Vagina (tissue), 2 donors: ENCODE measurements at regions not wholly inside any gene's neighbourhood (a gene's known extent, or its start where the extent isn't known, plus 50 kb on each side); places are given as distances from the start of the nearest gene placed in this dataset.

Source experiments
- POLR2AphosphoS5 ChIP-seq, 2 donors: sonication (generic); formaldehyde crosslinking; IDR thresholded peaks; one replicate each; pipeline ENCODE4 v1.9.0; 2017; ENCODE audit warnings: antibody characterized with exemption in 2 of 2, mild to moderate bottlenecking in 2 of 2, low read depth in 1 of 2; ENCODE audit not compliant: insufficient read depth in 1 of 2
- TF ChIP-seq, protein P1 (sequence below), 3 experiments: fragments of 450-650 bp in 2 of 3; fragments of 200-600 bp in 1 of 3; sonication (generic) in 1 of 3; IDR thresholded peaks; one replicate each; pipeline ENCODE4 v1.5.1; 2017 to 2019; ENCODE audit warnings: antibody characterized with exemption in 3 of 3, mild to moderate bottlenecking in 2 of 3, moderate library complexity in 2 of 3

GRCh38 chr5:72723581-72723980 is 92.9 kb upstream of the TNPO1 start:
- TF ChIP-seq, protein P1, sequence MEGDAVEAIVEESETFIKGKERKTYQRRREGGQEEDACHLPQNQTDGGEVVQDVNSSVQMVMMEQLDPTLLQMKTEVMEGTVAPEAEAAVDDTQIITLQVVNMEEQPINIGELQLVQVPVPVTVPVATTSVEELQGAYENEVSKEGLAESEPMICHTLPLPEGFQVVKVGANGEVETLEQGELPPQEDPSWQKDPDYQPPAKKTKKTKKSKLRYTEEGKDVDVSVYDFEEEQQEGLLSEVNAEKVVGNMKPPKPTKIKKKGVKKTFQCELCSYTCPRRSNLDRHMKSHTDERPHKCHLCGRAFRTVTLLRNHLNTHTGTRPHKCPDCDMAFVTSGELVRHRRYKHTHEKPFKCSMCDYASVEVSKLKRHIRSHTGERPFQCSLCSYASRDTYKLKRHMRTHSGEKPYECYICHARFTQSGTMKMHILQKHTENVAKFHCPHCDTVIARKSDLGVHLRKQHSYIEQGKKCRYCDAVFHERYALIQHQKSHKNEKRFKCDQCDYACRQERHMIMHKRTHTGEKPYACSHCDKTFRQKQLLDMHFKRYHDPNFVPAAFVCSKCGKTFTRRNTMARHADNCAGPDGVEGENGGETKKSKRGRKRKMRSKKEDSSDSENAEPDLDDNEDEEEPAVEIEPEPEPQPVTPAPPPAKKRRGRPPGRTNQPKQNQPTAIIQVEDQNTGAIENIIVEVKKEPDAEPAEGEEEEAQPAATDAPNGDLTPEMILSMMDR (IDR thresholded peaks at IDR 0.05): no peak
- TF ChIP-seq POLR2AphosphoS5 (IDR thresholded peaks at IDR 0.05; ENCODE audit: insufficient read depth in 1 of 2, low read depth in 1 of 2): no peak
